ENCODE measurements at regions not wholly inside any gene's neighbourhood (a gene's known extent, or its start where the extent isn't known, plus 50 kb on each side); places are given as distances from the start of the nearest gene placed in this dataset.
"Not testable (repeated sequence)": the region's sequence is repeated elsewhere in the genome, so short reads cannot be mapped to it uniquely, and the experiment has no call there.

DNA sequence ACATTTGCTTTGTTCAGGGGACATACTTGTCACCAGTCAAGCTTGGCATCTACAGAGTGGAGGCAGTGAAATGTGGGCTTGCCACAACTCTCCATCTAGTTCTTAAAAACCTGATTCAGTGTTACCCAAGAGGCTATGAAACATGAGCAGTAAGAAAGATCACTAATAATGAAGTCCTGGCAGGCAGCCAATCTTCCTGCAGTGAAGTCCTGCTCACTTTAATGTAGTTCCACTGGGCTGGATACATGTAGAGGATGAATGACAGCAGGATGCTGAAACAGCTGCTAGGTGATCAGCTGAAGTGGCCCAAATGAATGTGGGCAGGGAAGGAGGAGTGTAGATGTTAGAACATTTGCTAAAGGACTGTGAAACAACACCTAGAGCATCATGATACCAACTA lies 1213.1 kb downstream of the OLFM4 start:
- Mint-ChIP-seq H3K27me3 (ENCODE audit: low read depth in 3 of 3) (no peaks in the 10 kb centered on the region), H3K9me3 (peaks cover 8 to 55% (median 28%) of the 10 kb centered on the region in 6 donors), H3K27ac (no peak overlapping the region), H3K4me1 (no peaks in the 10 kb centered on the region), H3K4me3 (no peak overlapping the region), H3K36me3 (no peaks in the 10 kb centered on the region)
- DNase-seq: no peak

DNA sequence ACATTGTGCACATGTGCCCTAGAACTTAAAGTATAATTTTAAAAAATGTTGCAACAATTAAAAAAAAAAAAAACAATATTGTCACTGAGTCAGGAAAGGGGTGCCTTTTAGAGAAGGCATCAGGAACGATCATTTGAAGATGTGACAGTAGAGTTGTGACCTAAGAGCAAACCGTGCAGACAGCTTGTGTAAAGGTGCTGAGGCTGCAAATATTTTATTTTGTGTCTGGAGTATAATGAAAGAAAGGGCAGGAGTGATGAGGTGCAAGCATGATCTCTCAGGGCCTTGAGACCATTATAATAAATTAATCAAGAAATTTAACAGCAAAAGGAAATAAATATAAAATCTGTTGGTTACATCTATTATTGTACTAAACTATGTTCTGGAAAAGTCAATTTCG lies 1219.7 kb downstream of the OLFM4 start:
- H3K4me1 Mint-ChIP-seq: no peaks in the 10 kb centered on the region
- H3K27me3 Mint-ChIP-seq (ENCODE audit: low read depth in 3 of 3): peaks cover 0 to 4% (median 0%) of the 10 kb centered on the region in 3 donors
- H3K4me3 Mint-ChIP-seq: no peak overlapping the region
- peaks cover 19 to 58% (median 34%) of the 10 kb centered on the region in 6 donors for H3K9me3 Mint-ChIP-seq
- no peak for DNase-seq
- no peaks in the 10 kb centered on the region for H3K36me3 Mint-ChIP-seq
- no peak overlapping the region for H3K27ac Mint-ChIP-seq

DNA sequence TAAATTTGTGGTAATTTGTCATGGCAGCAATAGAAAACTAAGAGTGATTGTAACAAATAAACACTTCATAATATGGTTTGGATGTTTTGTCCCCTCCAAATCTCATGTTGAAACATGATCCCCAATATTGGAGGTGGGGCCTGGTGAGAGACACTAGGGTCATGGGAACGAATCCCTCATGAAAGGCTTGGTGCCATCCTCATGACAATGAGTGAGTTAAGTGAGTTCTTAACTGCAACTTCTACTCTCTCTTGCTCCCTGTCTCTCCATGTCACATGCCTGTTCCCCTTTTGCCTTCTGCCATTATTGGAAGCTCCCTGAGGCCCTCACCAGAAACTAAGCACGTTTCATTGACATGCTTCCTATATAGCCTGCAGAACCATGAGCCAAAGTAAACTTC lies 1233.2 kb downstream of the OLFM4 start:
- DNase-seq: no peak
- Mint-ChIP-seq H3K4me3 (no peak overlapping the region), H3K4me1 (no peaks in the 10 kb centered on the region), H3K9me3 (peaks cover 14 to 57% (median 24%) of the 10 kb centered on the region in 6 donors), H3K36me3 (peaks cover 0 to 3% (median 0%) of the 10 kb centered on the region in 3 donors), H3K27ac (no peak overlapping the region), H3K27me3 (ENCODE audit: low read depth in 3 of 3) (no peaks in the 10 kb centered on the region)

DNA sequence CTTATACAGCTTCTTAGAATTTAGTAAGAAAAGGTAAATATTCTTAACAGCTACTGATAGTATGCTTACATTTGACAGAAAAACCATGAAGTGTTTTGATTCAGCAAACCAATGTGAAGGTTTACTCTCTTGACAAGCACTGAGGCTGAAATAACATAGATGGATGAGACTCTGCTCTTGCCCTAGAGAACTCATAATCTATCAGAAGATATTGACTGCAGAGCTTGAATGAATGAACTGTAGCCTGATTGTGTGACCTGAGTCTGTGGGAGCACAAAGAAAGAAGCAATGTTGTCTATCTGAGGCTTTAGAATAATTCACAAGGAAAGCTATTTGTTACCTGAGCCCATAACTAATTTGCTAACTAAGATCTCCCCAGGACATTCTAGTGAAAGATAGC lies 1235.3 kb downstream of the OLFM4 start:
- peaks cover 0 to 4% (median 3%) of the 10 kb centered on the region in 3 donors for H3K27me3 Mint-ChIP-seq (ENCODE audit: low read depth in 3 of 3)
- no peaks in the 10 kb centered on the region for H3K36me3 Mint-ChIP-seq
- H3K4me3 Mint-ChIP-seq: no peak overlapping the region
- H3K9me3 Mint-ChIP-seq: peaks cover 17 to 61% (median 30%) of the 10 kb centered on the region in 6 donors
- no peak for DNase-seq
- no peak overlapping the region for H3K27ac Mint-ChIP-seq
- H3K4me1 Mint-ChIP-seq: no peaks in the 10 kb centered on the region

DNA sequence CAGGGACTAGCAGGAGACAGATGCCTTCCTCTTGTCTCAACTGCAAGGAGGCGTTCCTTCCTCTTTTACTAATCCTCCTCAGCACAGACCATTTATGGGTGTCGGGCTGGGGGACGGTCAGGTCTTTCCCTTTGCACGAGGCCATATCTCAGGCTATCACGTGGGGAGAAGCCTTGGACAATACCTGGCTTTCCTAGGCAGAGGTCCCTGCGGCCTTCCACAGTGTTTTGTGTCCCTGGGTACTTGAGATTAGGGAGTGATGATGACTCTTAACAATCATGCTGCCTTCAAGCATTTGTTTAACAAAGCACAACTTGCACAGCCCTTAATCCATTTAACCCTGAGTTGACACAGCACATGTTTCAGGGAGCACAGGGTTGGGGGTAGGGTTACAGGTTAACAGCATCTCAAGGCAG lies 1238.6 kb downstream of the OLFM4 start:
- H3K36me3 Mint-ChIP-seq; H3K27me3 Mint-ChIP-seq (ENCODE audit: low read depth in 3 of 3); H3K4me1 Mint-ChIP-seq; H3K27ac Mint-ChIP-seq; DNase-seq; H3K4me3 Mint-ChIP-seq: not testable (repeated sequence)
- H3K9me3 Mint-ChIP-seq: peaks cover 24 to 72% (median 42%) of the 10 kb centered on the region in 6 donors

DNA sequence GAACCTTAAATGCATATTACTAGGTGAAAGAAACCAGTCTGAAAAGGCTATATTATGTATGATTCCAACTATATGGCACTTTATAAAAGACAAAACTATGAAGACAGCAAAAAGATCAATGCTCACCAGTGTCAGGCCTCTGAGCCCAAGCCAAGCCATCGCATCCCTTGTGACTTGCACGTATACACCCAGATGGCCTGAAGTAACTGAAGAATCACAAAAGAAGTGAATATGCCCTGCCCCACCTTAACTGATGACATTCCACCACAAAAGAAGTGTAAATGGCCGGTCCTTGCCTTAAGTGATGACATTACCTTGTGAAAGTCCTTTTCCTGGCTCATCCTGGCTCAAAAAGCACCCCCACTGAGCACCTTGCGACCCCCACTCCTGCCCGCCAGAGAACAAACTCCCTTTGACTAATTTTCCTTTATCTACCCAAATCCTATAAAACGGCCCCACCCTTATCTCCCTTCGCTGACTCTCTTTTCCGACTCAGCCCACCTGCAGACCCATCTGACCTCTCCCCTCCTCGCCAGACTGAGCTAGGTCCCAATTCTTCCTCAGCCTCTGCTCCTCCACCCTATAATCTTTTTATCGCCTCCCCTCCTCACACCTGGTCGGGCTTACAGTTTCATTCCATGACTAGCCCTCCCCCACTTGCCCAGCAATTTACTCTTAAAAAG lies 1239.5 kb downstream of the OLFM4 start:
- not testable (repeated sequence) for H3K36me3 Mint-ChIP-seq; DNase-seq; H3K27ac Mint-ChIP-seq; H3K27me3 Mint-ChIP-seq (ENCODE audit: low read depth in 3 of 3); H3K4me1 Mint-ChIP-seq; H3K4me3 Mint-ChIP-seq
- H3K9me3 Mint-ChIP-seq: peaks cover 22 to 67% (median 42%) of the 10 kb centered on the region in 6 donors

DNA sequence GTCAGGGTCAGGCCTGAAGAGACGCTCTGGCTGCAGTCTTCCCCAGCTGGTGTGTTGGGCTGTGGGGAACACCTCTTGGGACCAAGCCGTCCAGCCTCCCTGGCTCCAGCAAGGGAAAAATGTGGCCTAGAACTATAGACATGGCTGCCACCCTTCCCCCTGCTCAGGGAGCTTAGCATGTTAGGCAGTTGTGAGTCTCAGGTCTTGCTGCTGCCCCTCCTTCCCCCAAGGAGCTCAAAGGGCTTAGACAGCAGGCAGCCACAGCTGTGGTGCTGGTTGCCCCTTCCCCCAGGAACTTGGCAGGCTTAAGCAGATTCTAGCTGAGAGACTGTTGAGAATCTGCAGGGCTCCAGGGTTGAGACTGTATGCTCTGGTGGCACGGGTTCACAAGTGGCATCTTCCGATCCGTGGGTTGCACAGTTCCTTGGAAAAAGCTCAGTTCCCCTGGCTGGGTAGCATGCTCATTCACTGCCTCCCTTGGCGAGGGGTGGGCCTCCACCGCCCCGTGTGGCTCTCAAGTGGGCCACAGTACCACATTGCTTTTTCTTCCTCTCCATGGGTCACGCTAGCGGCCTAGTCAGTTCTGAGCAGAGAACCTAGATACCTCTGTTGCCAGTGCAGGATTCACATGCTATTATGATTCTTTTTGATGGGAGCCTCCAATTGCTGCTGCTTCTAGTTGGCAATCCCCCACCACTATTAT lies 1258.6 kb downstream of the OLFM4 start:
- H3K9me3 Mint-ChIP-seq: peaks cover 34 to 78% (median 58%) of the 10 kb centered on the region in 6 donors

DNA sequence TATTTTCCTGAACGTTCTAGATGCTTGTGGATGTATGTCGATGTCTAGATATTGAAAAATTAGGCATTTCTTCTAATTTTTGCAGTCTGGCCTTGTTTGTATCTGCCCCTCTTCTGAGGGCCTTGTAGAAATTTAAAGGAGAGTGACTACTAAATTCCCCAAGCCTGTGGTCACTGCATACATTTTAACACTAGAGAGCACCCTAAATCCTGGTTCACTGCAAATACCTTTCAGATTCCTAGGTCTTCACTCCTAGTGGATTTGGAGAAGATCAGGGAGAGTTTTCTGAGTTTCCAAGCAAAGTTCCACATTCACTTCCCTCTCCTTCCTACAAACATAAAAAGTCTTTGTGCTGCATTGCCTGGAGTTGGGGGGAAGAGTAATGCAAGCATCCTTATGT lies 1272.5 kb downstream of the OLFM4 start:
- no peak overlapping the region for H3K4me3 Mint-ChIP-seq
- no peak for DNase-seq
- peaks cover 0 to 7% (median 4%) of the 10 kb centered on the region in 3 donors for H3K36me3 Mint-ChIP-seq
- peaks cover 12 to 60% (median 40%) of the 10 kb centered on the region in 6 donors for H3K9me3 Mint-ChIP-seq
- H3K27me3 Mint-ChIP-seq (ENCODE audit: low read depth in 3 of 3): no peaks in the 10 kb centered on the region
- no peaks in the 10 kb centered on the region for H3K4me1 Mint-ChIP-seq
- H3K27ac Mint-ChIP-seq: no peak overlapping the region

More for the DNA sequence above, 1258.6 kb downstream of the OLFM4 start:
- no peak overlapping the region for H3K4me3 Mint-ChIP-seq
- H3K4me1 Mint-ChIP-seq: no peaks in the 10 kb centered on the region
- DNase-seq: no peak
- peaks cover 0 to 3% (median 0%) of the 10 kb centered on the region in 3 donors for H3K27me3 Mint-ChIP-seq (ENCODE audit: low read depth in 3 of 3)
- H3K36me3 Mint-ChIP-seq: peaks cover 0 to 14% (median 9%) of the 10 kb centered on the region in 3 donors
- no peak overlapping the region for H3K27ac Mint-ChIP-seq

DNA sequence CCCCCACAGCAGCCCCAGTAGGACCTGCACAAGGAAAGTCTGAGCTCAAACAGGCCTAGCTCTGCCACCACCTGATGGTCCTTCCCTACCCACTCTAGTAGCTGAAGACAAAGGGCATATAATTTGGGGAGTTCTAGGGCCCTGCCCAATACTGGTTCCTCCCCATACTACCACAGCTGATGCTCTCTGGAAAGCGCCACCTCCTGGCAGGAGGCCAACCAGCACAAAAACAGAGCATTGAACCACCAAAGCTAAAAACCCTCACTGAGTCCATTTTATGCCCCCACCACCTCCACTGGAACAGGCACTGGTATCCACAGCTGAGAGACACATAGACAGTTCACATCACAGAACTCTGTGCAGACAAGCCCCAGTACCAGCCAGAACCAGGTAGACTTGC lies 1276.8 kb downstream of the OLFM4 start:
- no peaks in the 10 kb centered on the region for H3K27me3 Mint-ChIP-seq (ENCODE audit: low read depth in 3 of 3)
- H3K4me3 Mint-ChIP-seq: no peak overlapping the region
- H3K27ac Mint-ChIP-seq: no peak overlapping the region
- H3K4me1 Mint-ChIP-seq: no peaks in the 10 kb centered on the region
- peaks cover 20 to 68% (median 35%) of the 10 kb centered on the region in 6 donors for H3K9me3 Mint-ChIP-seq
- peaks cover 0 to 7% (median 0%) of the 10 kb centered on the region in 3 donors for H3K36me3 Mint-ChIP-seq
- no peak for DNase-seq

DNA sequence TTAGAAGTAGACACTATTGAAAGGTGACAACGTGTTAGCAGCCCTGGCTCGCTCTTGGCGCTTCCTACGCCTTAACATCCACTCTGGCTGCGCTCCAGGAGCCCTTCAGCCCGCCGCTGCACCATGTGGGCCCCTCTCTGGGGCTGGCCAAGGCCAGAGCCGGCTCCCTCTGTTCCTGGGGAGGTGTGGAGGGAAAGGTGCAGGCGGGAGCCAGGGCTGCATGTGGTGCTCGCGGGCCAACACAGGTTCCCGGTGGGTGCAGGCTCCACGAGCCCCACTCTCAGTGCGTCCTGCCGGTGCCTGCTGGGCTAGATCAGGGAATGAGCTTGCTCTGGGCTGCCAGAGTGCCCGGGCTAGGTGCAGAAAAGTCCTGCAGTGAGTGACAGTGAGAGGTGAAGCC lies 1284.3 kb downstream of the OLFM4 start:
- peaks cover 6 to 45% (median 20%) of the 10 kb centered on the region in 6 donors for H3K9me3 Mint-ChIP-seq

DNA sequence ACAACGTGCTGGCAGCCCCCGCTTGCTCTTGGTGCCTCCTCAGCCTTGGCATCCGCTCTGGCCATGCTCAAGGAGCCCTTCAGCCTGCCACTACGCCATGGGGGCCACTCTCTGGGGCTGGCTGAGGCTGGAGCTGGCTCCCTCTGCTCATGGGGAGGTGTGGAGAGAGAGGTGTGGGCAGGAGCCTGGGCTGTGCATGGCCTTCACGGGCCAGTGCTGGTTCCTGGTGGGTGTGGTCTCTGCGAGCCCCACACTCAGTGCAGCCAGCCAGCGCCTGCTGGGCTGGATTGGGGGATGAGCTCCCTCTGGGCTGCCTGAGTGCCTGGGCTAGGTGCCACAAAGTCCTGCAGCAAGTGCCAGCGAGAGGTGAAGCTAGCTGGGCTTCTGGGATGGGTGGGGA lies 1289.1 kb downstream of the OLFM4 start:
- Mint-ChIP-seq H3K4me1 (no peaks in the 10 kb centered on the region), H3K27me3 (ENCODE audit: low read depth in 3 of 3) (peaks cover 0 to 1% (median 0%) of the 10 kb centered on the region in 3 donors), H3K27ac (no peak overlapping the region), H3K4me3 (no peak overlapping the region), H3K36me3 (no peaks in the 10 kb centered on the region), H3K9me3 (peaks cover 16 to 55% (median 25%) of the 10 kb centered on the region in 6 donors)
- no peak for DNase-seq

More for the DNA sequence above, 1284.3 kb downstream of the OLFM4 start:
- Mint-ChIP-seq H3K27ac (no peak overlapping the region), H3K4me3 (no peak overlapping the region), H3K4me1 (no peaks in the 10 kb centered on the region), H3K36me3 (no peaks in the 10 kb centered on the region), H3K27me3 (ENCODE audit: low read depth in 3 of 3) (peaks cover 0 to 4% (median 0%) of the 10 kb centered on the region in 3 donors)
- no peak for DNase-seq

DNA sequence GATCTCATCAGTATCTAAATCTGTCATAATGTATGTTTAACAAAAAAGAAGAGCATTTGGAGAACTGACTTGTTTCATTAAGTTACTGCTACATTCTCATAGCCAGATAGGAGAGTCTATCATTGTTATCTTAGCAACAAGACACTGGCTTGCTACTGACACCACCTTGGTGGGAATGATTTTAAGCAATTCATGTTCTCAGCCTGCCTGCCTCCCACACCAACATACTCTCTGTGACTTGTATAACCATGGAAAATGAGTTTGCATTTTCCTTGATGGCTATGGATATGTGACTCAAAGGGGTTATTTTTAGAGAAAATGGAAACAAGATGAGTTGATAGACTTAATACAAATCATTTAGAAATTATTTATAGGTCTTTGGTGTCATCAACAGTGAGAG lies 1308.9 kb downstream of the OLFM4 start:
- Mint-ChIP-seq H3K27ac (no peak overlapping the region), H3K4me1 (no peaks in the 10 kb centered on the region), H3K4me3 (no peak overlapping the region), H3K9me3 (peaks cover 8 to 63% (median 26%) of the 10 kb centered on the region in 6 donors), H3K36me3 (no peaks in the 10 kb centered on the region), H3K27me3 (ENCODE audit: low read depth in 3 of 3) (no peaks in the 10 kb centered on the region)
- no peak for DNase-seq

DNA sequence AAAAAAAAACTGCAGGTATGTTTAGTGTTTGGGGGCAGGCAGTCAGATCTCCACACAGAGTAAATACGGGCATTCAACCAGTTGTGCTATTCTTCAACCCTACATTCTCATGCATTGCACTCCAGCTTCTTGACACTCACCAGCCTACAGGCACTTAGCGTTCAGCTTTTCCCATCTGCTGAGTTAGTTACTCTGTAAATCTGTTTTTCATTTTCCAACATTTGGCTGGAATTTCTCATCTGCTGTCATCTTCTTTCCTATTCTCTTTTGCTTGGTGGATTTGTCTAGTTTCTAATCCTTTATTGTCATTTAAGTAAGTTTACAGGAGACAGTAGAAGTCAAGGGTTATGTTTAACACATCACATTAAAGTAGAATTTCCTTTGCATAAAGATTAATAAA lies 1318.9 kb downstream of the OLFM4 start:
- Mint-ChIP-seq H3K4me1 (no peaks in the 10 kb centered on the region), H3K27ac (no peak overlapping the region), H3K36me3 (no peaks in the 10 kb centered on the region), H3K9me3 (peaks cover 4 to 43% (median 28%) of the 10 kb centered on the region in 6 donors), H3K4me3 (no peak overlapping the region), H3K27me3 (ENCODE audit: low read depth in 3 of 3) (peaks cover 0 to 2% (median 0%) of the 10 kb centered on the region in 3 donors)
- DNase-seq: no peak

DNA sequence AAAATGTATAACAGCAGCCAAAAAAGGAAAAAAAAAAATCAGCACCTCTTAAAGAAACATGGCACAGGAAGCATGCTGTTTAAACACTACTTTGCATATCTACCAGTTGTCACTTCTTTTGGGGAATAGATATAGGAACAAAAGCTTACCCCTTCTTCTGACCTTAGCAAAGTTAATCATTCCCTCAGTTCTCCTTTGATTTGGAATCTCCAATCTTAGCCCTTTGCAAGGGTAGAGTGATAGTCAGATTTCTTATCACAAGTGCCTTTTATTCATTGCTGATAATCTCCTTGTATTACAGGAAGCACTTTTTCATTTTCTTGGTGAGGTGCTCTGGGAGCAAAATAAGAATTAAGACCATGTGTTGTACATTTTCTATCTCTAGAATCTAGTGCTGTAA lies 1327.6 kb downstream of the OLFM4 start:
- Mint-ChIP-seq H3K4me1 (no peaks in the 10 kb centered on the region), H3K27me3 (ENCODE audit: low read depth in 3 of 3) (peaks cover 0 to 1% (median 0%) of the 10 kb centered on the region in 3 donors), H3K4me3 (no peak overlapping the region), H3K36me3 (no peaks in the 10 kb centered on the region), H3K9me3 (peaks cover 5 to 44% (median 27%) of the 10 kb centered on the region in 6 donors), H3K27ac (no peak overlapping the region)
- DNase-seq: no peak

Measured in immature natural killer cell (primary cell).